ENCODE measurements at regions not wholly inside any gene's neighbourhood (a gene's known extent, or its start where the extent isn't known, plus 50 kb on each side); places are given as distances from the start of the nearest gene placed in this dataset.

DNA sequence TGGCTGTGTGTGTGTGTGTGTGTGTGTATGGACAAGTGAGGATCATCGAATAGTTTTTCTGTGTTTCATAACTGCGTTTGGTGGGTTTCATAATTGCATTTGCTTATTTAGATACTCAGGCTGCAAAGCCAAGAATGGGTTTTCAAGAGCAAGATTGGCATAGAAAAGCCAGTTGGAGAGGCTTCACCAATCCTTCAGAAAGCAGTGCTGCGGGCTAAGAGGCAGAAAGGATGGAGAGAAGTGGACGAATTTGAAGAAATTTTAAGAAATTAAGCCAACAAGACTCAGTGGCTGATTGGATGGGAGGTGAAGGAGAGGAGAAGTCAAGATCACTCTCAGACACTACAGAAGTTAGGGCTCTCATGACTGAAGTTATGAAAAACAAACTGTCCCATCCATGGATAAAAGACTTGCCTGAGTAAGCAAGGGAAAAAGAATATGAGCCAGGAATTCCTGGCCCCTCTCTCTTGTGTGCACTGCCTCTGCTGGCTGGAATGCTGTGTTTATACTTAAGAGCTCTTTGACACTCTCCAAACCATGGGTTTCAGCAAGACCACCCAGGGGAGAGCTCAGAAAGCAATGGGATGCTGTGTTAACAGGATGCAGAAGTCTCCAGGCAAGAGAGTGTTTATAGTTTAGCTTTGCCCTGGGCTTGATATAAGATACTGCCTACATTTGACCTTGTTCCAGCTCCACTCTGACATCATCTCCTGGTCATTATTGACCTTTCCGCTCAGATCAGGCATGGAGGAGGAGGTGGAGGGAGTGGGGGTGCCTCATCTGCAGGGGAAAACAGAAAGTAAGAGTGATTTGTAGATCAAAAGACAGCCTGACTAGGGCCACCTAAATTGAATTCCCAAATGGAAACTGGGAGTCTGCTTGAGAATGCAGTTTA lies 232.0 kb upstream of the PLXNA2 start (continued):
- TF ChIP-seq, protein P1, sequence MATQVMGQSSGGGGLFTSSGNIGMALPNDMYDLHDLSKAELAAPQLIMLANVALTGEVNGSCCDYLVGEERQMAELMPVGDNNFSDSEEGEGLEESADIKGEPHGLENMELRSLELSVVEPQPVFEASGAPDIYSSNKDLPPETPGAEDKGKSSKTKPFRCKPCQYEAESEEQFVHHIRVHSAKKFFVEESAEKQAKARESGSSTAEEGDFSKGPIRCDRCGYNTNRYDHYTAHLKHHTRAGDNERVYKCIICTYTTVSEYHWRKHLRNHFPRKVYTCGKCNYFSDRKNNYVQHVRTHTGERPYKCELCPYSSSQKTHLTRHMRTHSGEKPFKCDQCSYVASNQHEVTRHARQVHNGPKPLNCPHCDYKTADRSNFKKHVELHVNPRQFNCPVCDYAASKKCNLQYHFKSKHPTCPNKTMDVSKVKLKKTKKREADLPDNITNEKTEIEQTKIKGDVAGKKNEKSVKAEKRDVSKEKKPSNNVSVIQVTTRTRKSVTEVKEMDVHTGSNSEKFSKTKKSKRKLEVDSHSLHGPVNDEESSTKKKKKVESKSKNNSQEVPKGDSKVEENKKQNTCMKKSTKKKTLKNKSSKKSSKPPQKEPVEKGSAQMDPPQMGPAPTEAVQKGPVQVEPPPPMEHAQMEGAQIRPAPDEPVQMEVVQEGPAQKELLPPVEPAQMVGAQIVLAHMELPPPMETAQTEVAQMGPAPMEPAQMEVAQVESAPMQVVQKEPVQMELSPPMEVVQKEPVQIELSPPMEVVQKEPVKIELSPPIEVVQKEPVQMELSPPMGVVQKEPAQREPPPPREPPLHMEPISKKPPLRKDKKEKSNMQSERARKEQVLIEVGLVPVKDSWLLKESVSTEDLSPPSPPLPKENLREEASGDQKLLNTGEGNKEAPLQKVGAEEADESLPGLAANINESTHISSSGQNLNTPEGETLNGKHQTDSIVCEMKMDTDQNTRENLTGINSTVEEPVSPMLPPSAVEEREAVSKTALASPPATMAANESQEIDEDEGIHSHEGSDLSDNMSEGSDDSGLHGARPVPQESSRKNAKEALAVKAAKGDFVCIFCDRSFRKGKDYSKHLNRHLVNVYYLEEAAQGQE (IDR thresholded peaks at IDR 0.05; ENCODE audit: unreplicated experiment), result no peak
- no peak for TF ChIP-seq NANOG (IDR thresholded peaks at IDR 0.05; ENCODE audit: borderline replicate concordance)
- TF ChIP-seq, protein P2, sequence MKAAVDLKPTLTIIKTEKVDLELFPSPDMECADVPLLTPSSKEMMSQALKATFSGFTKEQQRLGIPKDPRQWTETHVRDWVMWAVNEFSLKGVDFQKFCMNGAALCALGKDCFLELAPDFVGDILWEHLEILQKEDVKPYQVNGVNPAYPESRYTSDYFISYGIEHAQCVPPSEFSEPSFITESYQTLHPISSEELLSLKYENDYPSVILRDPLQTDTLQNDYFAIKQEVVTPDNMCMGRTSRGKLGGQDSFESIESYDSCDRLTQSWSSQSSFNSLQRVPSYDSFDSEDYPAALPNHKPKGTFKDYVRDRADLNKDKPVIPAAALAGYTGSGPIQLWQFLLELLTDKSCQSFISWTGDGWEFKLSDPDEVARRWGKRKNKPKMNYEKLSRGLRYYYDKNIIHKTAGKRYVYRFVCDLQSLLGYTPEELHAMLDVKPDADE (IDR thresholded peaks at IDR 0.05), result no peak

DNA sequence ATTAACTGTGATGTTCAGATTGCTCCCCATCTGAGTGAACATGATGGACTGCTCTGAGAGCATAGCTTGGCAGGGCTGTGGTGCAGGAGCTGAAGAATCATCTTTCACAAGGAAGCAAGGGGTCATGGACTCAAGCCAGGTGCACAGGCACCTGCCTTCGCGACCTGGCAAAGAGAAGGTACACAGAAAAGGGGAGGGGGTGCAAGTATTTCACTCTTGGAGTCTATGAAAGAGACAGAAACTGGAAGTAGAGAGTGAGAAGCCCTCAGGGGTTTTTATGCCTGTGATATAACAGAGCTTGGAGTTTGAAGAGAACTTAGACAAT lies 232.6 kb upstream of the PLXNA2 start:
- peaks cover 2% of the 10 kb centered on the region for H3K27me3 Mint-ChIP-seq (ENCODE audit: insufficient read depth, low read depth, poor library complexity)
- Histone ChIP-seq H3K36me3 (ENCODE audit: insufficient read depth) (no peaks in the 10 kb centered on the region), H3K4me2 (no peak overlapping the region)
- TF ChIP-seq, protein P3, sequence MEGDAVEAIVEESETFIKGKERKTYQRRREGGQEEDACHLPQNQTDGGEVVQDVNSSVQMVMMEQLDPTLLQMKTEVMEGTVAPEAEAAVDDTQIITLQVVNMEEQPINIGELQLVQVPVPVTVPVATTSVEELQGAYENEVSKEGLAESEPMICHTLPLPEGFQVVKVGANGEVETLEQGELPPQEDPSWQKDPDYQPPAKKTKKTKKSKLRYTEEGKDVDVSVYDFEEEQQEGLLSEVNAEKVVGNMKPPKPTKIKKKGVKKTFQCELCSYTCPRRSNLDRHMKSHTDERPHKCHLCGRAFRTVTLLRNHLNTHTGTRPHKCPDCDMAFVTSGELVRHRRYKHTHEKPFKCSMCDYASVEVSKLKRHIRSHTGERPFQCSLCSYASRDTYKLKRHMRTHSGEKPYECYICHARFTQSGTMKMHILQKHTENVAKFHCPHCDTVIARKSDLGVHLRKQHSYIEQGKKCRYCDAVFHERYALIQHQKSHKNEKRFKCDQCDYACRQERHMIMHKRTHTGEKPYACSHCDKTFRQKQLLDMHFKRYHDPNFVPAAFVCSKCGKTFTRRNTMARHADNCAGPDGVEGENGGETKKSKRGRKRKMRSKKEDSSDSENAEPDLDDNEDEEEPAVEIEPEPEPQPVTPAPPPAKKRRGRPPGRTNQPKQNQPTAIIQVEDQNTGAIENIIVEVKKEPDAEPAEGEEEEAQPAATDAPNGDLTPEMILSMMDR (conservative IDR thresholded peaks at IDR 0.05; ENCODE audit: low read depth in 2 of 2), result no peak
- TF ChIP-seq POLR2AphosphoS5 (IDR thresholded peaks at IDR 0.05; ENCODE audit: low read depth) (no peak), JUNB (IDR thresholded peaks at IDR 0.05; ENCODE audit: unreplicated experiment) (no peak), CREB1 (CRISPR knock-in tag; IDR thresholded peaks at IDR 0.05; ENCODE audit: low read depth) (no peak), ZNF114 (CRISPR knock-in tag; IDR thresholded peaks at IDR 0.05) (no peak), NANOG (IDR thresholded peaks at IDR 0.05; ENCODE audit: borderline replicate concordance) (no peak), EZH2 (IDR thresholded peaks at IDR 0.05; ENCODE audit: low read depth, unreplicated experiment) (no peak), STAT1 (IDR thresholded peaks at IDR 0.05; ENCODE audit: unreplicated experiment) (no peak)
- TF ChIP-seq, protein P4, sequence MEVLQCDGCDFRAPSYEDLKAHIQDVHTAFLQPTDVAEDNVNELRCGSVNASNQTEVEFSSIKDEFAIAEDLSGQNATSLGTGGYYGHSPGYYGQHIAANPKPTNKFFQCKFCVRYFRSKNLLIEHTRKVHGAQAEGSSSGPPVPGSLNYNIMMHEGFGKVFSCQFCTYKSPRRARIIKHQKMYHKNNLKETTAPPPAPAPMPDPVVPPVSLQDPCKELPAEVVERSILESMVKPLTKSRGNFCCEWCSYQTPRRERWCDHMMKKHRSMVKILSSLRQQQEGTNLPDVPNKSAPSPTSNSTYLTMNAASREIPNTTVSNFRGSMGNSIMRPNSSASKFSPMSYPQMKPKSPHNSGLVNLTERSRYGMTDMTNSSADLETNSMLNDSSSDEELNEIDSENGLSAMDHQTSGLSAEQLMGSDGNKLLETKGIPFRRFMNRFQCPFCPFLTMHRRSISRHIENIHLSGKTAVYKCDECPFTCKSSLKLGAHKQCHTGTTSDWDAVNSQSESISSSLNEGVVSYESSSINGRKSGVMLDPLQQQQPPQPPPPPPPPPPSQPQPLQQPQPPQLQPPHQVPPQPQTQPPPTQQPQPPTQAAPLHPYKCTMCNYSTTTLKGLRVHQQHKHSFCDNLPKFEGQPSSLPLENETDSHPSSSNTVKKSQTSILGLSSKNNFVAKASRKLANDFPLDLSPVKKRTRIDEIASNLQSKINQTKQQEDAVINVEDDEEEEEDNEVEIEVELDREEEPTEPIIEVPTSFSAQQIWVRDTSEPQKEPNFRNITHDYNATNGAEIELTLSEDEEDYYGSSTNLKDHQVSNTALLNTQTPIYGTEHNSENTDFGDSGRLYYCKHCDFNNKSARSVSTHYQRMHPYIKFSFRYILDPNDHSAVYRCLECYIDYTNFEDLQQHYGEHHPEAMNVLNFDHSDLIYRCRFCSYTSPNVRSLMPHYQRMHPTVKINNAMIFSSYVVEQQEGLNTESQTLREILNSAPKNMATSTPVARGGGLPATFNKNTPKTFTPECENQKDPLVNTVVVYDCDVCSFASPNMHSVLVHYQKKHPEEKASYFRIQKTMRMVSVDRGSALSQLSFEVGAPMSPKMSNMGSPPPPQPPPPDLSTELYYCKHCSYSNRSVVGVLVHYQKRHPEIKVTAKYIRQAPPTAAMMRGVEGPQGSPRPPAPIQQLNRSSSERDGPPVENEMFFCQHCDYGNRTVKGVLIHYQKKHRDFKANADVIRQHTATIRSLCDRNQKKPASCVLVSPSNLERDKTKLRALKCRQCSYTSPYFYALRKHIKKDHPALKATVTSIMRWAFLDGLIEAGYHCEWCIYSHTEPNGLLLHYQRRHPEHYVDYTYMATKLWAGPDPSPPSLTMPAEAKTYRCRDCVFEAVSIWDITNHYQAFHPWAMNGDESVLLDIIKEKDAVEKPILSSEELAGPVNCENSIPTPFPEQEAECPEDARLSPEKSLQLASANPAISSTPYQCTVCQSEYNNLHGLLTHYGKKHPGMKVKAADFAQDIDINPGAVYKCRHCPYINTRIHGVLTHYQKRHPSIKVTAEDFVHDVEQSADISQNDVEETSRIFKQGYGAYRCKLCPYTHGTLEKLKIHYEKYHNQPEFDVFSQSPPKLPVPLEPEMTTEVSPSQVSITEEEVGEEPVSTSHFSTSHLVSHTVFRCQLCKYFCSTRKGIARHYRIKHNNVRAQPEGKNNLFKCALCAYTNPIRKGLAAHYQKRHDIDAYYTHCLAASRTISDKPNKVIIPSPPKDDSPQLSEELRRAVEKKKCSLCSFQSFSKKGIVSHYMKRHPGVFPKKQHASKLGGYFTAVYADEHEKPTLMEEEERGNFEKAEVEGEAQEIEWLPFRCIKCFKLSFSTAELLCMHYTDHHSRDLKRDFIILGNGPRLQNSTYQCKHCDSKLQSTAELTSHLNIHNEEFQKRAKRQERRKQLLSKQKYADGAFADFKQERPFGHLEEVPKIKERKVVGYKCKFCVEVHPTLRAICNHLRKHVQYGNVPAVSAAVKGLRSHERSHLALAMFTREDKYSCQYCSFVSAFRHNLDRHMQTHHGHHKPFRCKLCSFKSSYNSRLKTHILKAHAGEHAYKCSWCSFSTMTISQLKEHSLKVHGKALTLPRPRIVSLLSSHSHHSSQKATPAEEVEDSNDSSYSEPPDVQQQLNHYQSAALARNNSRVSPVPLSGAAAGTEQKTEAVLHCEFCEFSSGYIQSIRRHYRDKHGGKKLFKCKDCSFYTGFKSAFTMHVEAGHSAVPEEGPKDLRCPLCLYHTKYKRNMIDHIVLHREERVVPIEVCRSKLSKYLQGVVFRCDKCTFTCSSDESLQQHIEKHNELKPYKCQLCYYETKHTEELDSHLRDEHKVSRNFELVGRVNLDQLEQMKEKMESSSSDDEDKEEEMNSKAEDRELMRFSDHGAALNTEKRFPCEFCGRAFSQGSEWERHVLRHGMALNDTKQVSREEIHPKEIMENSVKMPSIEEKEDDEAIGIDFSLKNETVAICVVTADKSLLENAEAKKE (CRISPR knock-in tag; IDR thresholded peaks at IDR 0.05), result no peak

More for the DNA sequence above, 232.6 kb upstream of the PLXNA2 start:
- Mint-ChIP-seq H3K4me3 (no peak overlapping the region), H3K27ac (no peak overlapping the region), H3K9me3 (no peaks in the 10 kb centered on the region), H3K36me3 (ENCODE audit: low read depth) (no peaks in the 10 kb centered on the region), H3K4me1 (peaks cover 20% of the 10 kb centered on the region)
- Histone ChIP-seq H2AFZ (peak overlapping the region; percentile 56; the same call in 1 of the 2 replicates), H3K27ac (ENCODE audit: low read depth) (no peak overlapping the region), H3K9me2 (ENCODE audit: insufficient read depth) (0 out of 2 replicates have a peak, but pooled peaks cover 2% of the 10 kb centered on the region), H3K4me1 (ENCODE audit: insufficient read depth) (peaks cover 3% of the 10 kb centered on the region; the same call in 1 of the 2 replicates), H3K79me2 (replicated peaks; ENCODE audit: insufficient read depth) (no peaks in the 10 kb centered on the region), H3K27me3 (ENCODE audit: insufficient read depth) (no peaks in the 10 kb centered on the region), H4K20me1 (replicated peaks; ENCODE audit: insufficient read depth) (no peaks in the 10 kb centered on the region), H3F3A (replicated peaks; ENCODE audit: low read depth) (no peaks in the 10 kb centered on the region), H3K4me3 (no peak overlapping the region)
- DNase-seq (ENCODE audit: low spot score) (no peak), ATAC-seq (no peak)

All from GM23338 (cell line).